Coronary artery (tissue), 2 donors: ENCODE measurements at regions not wholly inside any gene's neighbourhood (a gene's known extent, or its start where the extent isn't known, plus 50 kb on each side); places are given as distances from the start of the nearest gene placed in this dataset.

Experiments used
- DNase-seq: peaks from one replicate; pipeline ENCODE4 v3.0.0-alpha.2; 2017; ENCODE audit warnings: low spot score
- H3K27ac ChIP-seq, 2 donors: fragments of 200-600 bp; sonication (generic); one replicate each; pipeline ENCODE4 v1.5.1; 2016 to 2019
- H3K4me3 ChIP-seq: fragments of 200-600 bp; sonication (generic); 2 replicates; pipeline ENCODE4 v1.5.1; 2016; ENCODE audit warnings: mild to moderate bottlenecking, moderate library complexity
- TF ChIP-seq, protein P1 (sequence below): fragments of 200-600 bp; sonication (generic); IDR thresholded peaks from one replicate; pipeline ENCODE4 v1.5.1; 2019; ENCODE audit warnings: antibody characterized with exemption

DNA sequence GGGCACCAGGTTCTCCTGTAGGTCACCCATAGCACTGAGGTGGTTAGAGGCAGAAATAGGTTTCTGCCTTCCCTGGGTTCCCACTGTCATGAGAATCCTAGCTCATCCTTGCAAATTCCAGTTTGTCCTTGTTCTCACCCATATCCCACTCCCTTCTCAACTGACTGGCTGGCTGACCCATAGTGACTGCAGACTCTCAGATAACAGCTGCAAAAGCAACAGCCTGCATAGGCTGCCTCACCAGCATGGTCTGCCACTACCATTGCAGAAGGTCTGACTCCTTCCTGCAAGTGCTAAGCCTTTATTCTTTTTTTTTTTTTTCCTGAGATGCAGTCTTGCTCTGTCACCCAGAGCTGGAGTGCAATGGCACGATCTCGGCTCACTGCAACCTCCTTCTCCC lies 194.0 kb downstream of the SEMA6A start:
- H3K27ac ChIP-seq: no peak overlapping the region
- DNase-seq: no peak
- H3K4me3 ChIP-seq: no peak overlapping the region
- TF ChIP-seq, protein P1, sequence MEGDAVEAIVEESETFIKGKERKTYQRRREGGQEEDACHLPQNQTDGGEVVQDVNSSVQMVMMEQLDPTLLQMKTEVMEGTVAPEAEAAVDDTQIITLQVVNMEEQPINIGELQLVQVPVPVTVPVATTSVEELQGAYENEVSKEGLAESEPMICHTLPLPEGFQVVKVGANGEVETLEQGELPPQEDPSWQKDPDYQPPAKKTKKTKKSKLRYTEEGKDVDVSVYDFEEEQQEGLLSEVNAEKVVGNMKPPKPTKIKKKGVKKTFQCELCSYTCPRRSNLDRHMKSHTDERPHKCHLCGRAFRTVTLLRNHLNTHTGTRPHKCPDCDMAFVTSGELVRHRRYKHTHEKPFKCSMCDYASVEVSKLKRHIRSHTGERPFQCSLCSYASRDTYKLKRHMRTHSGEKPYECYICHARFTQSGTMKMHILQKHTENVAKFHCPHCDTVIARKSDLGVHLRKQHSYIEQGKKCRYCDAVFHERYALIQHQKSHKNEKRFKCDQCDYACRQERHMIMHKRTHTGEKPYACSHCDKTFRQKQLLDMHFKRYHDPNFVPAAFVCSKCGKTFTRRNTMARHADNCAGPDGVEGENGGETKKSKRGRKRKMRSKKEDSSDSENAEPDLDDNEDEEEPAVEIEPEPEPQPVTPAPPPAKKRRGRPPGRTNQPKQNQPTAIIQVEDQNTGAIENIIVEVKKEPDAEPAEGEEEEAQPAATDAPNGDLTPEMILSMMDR: no peak

DNA sequence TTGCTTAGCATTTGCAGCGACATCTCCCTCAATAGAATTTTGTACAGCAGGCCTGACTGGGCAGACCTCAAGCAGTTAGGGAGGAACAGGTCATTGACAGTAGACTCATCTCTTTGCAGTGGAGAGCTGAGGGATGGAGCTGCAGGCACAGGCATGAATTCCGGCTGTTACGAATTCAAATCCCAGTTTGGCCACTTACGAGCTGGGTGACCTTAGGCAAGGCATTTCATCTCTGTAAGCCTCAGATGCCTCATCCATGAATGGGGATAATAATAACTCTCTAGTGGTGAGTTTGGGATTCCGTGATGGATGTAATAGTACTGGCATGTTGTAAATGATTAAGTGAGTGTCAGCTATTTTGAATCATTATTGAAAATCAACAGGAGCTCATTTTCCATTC lies 195.3 kb downstream of the SEMA6A start:
- Histone ChIP-seq H3K27ac (no peak overlapping the region), H3K4me3 (no peak overlapping the region)
- TF ChIP-seq, protein P1: no peak
- no peak for DNase-seq

DNA sequence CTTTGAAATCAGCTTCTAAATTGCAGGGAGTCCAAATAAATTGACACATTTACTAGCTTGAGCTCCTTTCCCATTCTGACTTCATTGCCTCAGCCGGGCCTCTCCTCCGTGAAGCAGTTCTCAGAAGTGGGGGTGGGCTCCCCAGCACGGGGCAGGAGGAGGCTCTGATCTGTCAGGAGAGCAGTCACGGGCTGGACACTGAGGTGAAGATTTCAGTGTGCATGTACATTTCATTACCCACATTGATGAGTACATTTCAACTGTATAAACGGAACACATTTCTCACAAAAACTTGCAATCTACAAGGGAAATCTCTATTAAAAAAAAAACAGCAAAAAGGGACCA lies 195.9 kb downstream of the SEMA6A start:
- no peak overlapping the region for H3K4me3 ChIP-seq
- DNase-seq: no peak
- TF ChIP-seq, protein P1: no peak
- no peak overlapping the region for H3K27ac ChIP-seq

DNA sequence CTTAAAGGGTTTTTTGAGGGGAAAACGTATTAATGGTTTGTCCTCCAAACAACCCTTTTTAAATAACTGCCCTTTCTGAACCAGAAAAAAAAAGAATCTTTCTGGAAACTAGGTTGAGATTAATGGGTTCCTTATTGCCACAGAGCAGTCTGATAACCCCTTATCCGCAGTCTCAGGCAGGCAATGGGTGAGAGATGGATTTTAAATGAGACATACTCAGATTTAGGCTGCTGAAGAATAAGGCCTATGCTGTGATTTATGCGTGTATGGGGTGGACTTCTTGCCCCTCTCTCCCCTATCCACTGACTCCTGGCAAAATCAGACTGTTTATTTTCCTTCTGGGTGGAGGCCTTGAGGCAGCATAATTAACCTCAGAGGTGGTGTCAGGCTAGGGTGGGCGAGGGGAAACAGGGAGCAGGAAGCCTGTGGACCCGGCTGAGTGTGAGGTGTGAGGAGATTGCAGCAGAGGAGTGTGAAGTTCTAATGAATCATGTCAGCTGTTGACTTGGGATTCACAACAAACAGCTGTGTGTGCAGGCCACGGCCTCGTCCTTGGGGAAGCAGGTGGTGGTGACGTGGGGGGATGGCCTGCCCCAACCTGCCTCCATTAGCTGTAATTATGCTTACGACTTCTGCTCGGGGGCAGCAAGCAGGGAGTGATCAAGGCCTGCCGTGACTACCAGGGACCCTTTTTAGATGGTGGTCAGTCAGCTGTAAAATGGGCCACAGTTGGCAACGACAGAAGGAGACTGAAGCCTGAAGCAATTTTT lies 196.4 kb downstream of the SEMA6A start:
- H3K27ac ChIP-seq: no peak overlapping the region
- DNase-seq: no peak
- TF ChIP-seq, protein P1: no peak
- no peak overlapping the region for H3K4me3 ChIP-seq

DNA sequence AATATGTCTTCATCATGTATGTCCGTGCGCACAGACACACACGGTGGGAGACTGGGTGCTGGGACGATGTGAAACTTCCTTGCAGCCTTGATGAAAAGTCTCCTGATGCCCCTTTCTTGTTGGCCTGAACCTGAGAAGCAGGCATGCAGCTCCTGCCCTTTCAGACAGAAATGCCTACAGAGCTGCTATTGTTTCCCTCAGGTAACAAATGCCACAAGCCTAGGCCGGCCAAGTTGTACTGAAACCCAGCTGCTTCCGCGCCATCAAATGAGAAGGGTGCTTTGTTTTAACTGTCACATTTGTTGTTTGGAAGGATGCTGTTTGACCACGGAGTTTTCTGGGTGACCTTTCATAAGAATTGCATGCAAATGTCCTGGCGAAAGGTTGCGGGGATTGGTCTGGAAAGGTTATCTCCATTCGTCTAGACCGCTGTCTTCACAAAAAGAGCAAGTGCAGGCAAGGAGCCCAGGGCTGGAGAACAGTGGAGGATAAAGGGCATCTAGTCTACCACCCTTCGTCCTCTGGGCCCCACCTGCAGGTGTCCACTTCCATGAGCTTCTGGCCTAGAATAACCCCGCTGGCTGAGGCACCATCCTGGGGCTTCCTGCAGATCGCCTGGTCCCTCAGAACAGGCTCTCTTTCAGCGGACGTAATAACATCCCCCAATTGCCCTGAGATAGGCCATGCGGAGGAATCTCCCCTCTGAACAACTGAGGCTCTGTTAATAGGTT lies 197.2 kb downstream of the SEMA6A start:
- no peak for DNase-seq
- Histone ChIP-seq H3K4me3 (no peak overlapping the region), H3K27ac (no peak overlapping the region)
- TF ChIP-seq, protein P1: no peak

DNA sequence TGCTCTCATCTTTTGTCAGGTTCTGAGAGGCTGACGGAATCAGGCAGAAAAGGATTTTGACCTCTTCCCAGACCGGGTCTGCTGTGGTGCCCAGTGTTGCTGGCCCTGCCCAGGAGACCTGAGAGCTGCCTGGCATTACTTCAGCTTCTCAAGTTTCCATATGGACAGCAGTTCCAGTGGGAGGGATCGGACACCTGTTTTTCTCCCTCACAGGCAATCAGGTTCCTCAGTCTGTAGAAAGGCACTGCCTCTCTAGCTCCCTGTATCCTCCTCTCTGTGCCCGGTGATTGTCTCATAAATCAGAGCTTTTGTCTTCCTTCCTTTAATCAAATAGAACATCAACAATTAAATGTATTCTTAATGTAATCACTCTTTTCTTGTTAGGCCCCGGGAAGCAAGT lies 198.7 kb downstream of the SEMA6A start:
- H3K4me3 ChIP-seq: no peak overlapping the region
- no peak overlapping the region for H3K27ac ChIP-seq
- TF ChIP-seq, protein P1: no peak
- no peak for DNase-seq

DNA sequence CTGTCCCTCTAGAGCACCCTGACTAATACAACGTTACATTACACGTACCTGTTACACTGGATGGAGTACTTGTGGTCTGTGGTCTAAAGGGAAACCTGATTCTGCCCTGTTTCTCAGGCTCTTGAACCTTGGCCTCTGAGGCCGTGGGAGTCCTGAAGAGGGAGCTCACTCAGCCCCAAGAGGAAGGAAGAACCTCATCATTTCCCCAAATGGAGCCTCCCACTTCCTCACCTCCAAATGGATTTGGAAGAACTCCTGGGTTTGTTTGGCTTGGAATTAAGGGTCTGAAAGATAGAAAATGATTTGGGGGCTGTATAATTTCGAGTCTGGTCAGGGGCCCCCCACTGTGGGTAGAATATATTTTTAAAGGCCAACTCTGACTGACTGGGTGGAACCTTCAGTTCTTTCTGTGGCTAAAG lies 200.2 kb downstream of the SEMA6A start:
- no peak for DNase-seq
- TF ChIP-seq, protein P1: no peak
- Histone ChIP-seq H3K4me3 (no peak overlapping the region), H3K27ac (no peak overlapping the region)
